HS-5 (cell line): ENCODE measurements at regions not wholly inside any gene's neighbourhood (a gene's known extent, or its start where the extent isn't known, plus 50 kb on each side); places are given as distances from the start of the nearest gene placed in this dataset.
"Not testable (repeated sequence)": the region's sequence is repeated elsewhere in the genome, so short reads cannot be mapped to it uniquely, and the experiment has no call there.

Experiments used
- DNase-seq: peaks from one replicate; pipeline ENCODE4 v3.0.0-alpha.2; 2012; ENCODE audit warnings: low read depth

GRCh38 chr11:101741479-101742175, 157.8 kb upstream of the TRPC6 start:
- DNase-seq, result no peak

- no peak for DNase-seq
Measured at GRCh38 chr11:101741061-101741460, 157.3 kb upstream of the TRPC6 start.

- DNase-seq, result no peak
Measured at GRCh38 chr11:101738452-101738851, 154.6 kb upstream of the TRPC6 start.

- DNase-seq, result no peak
Measured at GRCh38 chr11:101729406-101730078, 145.7 kb upstream of the TRPC6 start.

- no peak for DNase-seq
Measured at GRCh38 chr11:101727451-101727850, 143.6 kb upstream of the TRPC6 start.

- DNase-seq, result no peak
Measured at GRCh38 chr11:101726988-101727387, 143.2 kb upstream of the TRPC6 start.

- no peak for DNase-seq
Measured at GRCh38 chr11:101723371-101723770, 139.6 kb upstream of the TRPC6 start.

- DNase-seq, result no peak
Measured at GRCh38 chr11:101721270-101721669, 137.5 kb upstream of the TRPC6 start.

- DNase-seq, result no peak
Measured at GRCh38 chr11:101718402-101718801, 134.6 kb upstream of the TRPC6 start.

GRCh38 chr11:101717619-101718018, 133.8 kb upstream of the TRPC6 start:
- DNase-seq, result no peak

GRCh38 chr11:101715281-101715680, 131.5 kb upstream of the TRPC6 start:
- no peak for DNase-seq

GRCh38 chr11:101707477-101707876, 123.7 kb upstream of the TRPC6 start:
- DNase-seq, result no peak

GRCh38 chr11:101706541-101706940, 122.7 kb upstream of the TRPC6 start:
- DNase-seq, result peak; percentile 48

GRCh38 chr11:101705972-101706371, 122.2 kb upstream of the TRPC6 start:
- no peak for DNase-seq

GRCh38 chr11:101694869-101695268, 111.1 kb upstream of the TRPC6 start:
- not testable (repeated sequence) for DNase-seq

GRCh38 chr11:101692980-101693379, 109.2 kb upstream of the TRPC6 start:
- no peak for DNase-seq

GRCh38 chr11:101686514-101686913, 102.7 kb upstream of the TRPC6 start:
- DNase-seq, result peak; percentile 99

GRCh38 chr11:101668236-101668635, 84.4 kb upstream of the TRPC6 start:
- no peak for DNase-seq

- no peak for DNase-seq
Measured at GRCh38 chr11:101666916-101667315, 83.1 kb upstream of the TRPC6 start.

GRCh38 chr11:101661559-101661958, 77.8 kb upstream of the TRPC6 start:
- no peak for DNase-seq
